ENCODE measurements at regions not wholly inside any gene's neighbourhood (a gene's known extent, or its start where the extent isn't known, plus 50 kb on each side); places are given as distances from the start of the nearest gene placed in this dataset.

DNA sequence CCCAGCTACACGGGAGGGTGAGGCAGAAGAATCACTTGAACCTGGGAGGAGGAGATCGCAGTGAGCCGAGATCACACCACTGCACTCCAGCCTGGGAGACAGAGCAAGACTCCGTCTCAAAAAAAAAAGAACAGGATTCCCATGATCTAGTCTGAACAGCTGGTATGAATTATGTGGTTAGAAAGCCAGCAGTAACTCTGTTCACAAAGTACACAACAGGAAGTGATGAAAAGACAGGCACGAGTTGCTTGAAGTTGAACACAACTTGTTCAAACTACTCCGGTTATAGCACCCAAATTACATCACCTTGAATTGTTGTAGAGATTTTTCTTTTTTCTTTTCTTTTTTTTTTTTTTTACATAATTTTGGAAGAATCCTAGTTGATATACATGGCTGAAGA is 238.8 kb upstream of the RGS6 start:
- no peak overlapping the region for H3K4me3 ChIP-seq (ENCODE audit: control insufficient read depth, low read depth, low read length)
- TF ChIP-seq, protein P1, sequence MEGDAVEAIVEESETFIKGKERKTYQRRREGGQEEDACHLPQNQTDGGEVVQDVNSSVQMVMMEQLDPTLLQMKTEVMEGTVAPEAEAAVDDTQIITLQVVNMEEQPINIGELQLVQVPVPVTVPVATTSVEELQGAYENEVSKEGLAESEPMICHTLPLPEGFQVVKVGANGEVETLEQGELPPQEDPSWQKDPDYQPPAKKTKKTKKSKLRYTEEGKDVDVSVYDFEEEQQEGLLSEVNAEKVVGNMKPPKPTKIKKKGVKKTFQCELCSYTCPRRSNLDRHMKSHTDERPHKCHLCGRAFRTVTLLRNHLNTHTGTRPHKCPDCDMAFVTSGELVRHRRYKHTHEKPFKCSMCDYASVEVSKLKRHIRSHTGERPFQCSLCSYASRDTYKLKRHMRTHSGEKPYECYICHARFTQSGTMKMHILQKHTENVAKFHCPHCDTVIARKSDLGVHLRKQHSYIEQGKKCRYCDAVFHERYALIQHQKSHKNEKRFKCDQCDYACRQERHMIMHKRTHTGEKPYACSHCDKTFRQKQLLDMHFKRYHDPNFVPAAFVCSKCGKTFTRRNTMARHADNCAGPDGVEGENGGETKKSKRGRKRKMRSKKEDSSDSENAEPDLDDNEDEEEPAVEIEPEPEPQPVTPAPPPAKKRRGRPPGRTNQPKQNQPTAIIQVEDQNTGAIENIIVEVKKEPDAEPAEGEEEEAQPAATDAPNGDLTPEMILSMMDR (conservative IDR thresholded peaks at IDR 0.05; ENCODE audit: control insufficient read depth, insufficient read depth, low read depth, low read length) = no peak
- DNase-seq (ENCODE audit: low read depth) = peak; percentile 97

DNA sequence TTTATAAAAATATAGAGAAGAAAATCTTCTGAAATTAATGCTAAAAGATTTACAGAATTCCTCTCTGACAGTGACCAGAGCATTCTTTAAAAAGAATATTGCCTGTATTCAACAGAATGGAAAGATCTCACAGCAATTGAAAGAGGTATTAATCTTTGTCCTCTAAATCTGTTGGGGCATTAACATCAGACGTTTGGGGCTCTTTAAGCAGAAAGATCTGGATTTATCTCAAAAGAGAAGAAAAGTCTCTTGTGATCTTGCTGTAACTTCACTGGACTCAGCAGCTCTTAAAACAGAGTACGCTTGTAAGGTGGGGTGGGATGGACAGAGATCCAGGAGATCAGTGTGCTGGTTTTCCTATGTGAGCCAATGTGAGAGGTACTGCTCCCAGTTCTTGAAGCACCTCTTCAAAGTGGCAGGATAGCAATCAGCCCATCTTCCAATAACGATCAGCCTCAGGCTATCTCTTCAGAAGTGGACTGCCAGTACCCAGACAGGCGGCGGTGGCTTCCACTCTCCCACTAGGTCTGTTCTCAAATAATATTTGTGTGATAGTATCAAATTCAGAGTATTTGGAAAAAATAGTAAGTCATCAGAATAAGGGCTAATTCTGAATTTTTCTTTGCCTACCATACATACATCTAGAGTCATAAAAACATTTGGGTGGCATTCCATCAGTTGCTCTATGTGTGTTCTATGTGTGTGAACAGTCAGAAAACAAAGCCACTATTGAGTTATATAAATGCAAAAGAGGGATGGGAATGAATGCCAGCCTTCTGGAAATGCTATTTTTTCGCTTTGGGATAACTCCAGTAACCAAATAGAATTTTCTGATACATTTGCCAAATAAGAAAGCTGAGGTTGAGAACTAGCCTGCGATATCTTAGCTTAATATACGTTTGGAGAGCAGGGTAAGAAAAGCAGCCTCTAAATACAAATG is 237.4 kb upstream of the RGS6 start:
- H3K4me3 ChIP-seq (ENCODE audit: control insufficient read depth, low read depth, low read length) = no peak overlapping the region
- TF ChIP-seq, protein P1 (conservative IDR thresholded peaks at IDR 0.05; ENCODE audit: control insufficient read depth, insufficient read depth, low read depth, low read length) = no peak
- DNase-seq (ENCODE audit: low read depth) = no peak

DNA sequence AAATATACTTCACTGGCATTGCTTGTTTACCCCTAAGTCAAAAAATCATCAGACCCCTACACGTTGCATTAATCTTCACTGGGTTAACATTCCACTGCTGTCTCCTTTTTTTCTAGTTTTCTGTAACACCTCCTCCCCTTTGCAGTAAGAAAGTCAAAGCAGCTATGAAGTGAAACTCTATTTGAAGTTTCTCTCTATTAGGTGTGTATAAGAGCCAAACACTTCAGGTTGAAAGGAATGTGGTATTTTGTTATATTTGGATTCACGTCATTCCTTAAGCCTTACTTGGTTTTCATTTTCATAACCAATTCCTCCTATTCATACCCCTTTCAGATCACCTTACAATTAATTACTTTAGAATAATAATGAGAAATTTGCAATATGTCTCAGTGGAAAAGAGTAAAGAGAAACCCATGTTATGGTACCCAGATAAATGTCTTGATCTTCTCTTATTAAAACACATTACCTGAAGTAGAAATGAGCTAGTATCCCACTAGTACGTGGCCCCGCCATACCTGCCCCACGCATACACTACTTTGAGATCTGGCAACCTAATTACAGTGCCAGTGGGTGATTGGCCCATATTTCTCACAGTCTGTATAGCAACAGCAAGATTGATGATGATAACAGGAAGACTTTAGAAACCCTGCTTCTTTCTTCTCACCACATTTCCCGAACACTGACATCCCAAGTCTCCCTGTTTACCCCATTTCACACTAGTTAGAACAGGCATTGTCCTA is 236.4 kb upstream of the RGS6 start:
- H3K4me3 ChIP-seq (ENCODE audit: control insufficient read depth, low read depth, low read length) = no peak overlapping the region
- TF ChIP-seq, protein P1 (conservative IDR thresholded peaks at IDR 0.05; ENCODE audit: control insufficient read depth, insufficient read depth, low read depth, low read length) = no peak
- no peak for DNase-seq (ENCODE audit: low read depth)

DNA sequence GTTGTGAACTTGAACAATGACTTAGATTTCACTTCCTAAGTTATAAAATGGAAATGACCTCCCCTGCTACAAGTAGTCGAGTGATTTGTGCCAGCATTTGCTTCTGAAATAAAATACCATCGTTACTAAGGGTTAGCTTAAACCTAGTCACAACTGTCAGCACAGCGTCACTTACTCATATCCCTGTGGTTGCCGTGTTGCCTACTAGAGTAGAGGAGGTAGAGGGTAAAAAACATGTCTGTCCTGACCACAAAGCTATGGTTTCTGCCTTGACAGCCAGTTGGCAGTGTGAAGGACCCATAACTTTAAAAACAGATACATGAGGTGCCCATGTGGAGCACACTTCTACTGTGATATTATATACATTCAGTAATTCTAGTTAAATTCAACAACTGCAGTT is 234.2 kb upstream of the RGS6 start:
- TF ChIP-seq, protein P1 (conservative IDR thresholded peaks at IDR 0.05; ENCODE audit: control insufficient read depth, insufficient read depth, low read depth, low read length) = no peak

DNA sequence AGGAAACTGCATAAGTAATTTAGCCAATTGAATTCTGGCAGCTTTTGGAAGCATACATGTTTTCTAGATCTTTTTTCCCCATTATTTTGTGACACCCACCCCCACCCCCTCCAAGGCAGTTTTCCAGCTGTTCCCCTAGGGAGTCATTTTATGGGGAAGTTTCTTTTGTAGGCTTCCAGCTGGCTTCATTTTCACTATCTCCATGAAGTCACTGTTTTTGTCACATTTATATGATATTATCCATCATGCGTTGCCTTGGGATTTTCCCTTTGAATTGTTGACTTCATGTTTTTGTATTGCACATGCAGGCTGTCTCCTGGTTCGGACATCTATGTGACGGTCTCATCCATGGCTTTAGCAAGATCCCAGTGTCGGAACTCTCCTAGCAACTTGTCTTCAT is 233.6 kb upstream of the RGS6 start:
- TF ChIP-seq, protein P1 (conservative IDR thresholded peaks at IDR 0.05; ENCODE audit: control insufficient read depth, insufficient read depth, low read depth, low read length) = no peak
- no peak overlapping the region for H3K4me3 ChIP-seq (ENCODE audit: control insufficient read depth, low read depth, low read length)
- no peak for DNase-seq (ENCODE audit: low read depth)

More for the DNA sequence above, 234.2 kb upstream of the RGS6 start:
- DNase-seq (ENCODE audit: low read depth) = no peak
- H3K4me3 ChIP-seq (ENCODE audit: control insufficient read depth, low read depth, low read length) = no peak overlapping the region

DNA sequence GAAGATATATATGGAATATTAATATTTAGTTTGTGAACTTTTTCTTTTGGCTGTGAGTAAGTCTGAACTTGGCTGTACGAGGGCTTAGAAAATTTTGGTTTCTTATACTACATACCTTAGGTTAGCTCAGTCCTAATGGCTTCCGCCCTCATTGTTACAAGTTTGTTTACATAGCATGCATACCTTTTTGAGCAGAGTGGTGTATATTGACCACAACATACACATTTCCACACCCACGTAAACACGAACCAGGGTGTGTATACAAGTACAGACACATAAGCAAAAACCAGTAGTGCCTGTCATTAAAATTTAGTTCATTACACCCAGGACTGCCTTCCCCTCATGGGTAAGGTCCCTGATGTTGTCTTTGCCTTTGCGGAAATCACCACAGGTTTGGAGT is 230.2 kb upstream of the RGS6 start:
- TF ChIP-seq, protein P1 (conservative IDR thresholded peaks at IDR 0.05; ENCODE audit: control insufficient read depth, insufficient read depth, low read depth, low read length) = no peak
- no peak for DNase-seq (ENCODE audit: low read depth)
- no peak overlapping the region for H3K4me3 ChIP-seq (ENCODE audit: control insufficient read depth, low read depth, low read length)

All from fibroblast of mammary gland (primary cell).